Naive B cell (primary cell): ENCODE measurements at regions not wholly inside any gene's neighbourhood (a gene's known extent, or its start where the extent isn't known, plus 50 kb on each side); places are given as distances from the start of the nearest gene placed in this dataset.

Experiments
- ATAC-seq, 2 donors: fragments of 150-1000 bp; cut with Tn5 transposase; 2 replicates each; pipeline ENCODE4 v1.10.0; 2021; ENCODE audit warnings: low read depth in 2 of 2, mild to moderate bottlenecking in 2 of 2, moderate library complexity in 2 of 2
- DNase-seq: peaks from one replicate; pipeline ENCODE4 v3.0.0; 2022
- H3K27ac Mint-ChIP-seq, 6 donors: one replicate each; pipeline ENCODE4 v1.8.0; 2020 to 2022; ENCODE audit warnings: mild to moderate bottlenecking in 6 of 6, mixed read lengths in 6 of 6, moderate library complexity in 5 of 6, inconsistent platforms in 2 of 6
- H3K27me3 Mint-ChIP-seq, 3 donors: one replicate each; pipeline ENCODE4 v1.8.0; 2021 to 2022; ENCODE audit warnings: mixed read lengths in 3 of 3, mild to moderate bottlenecking in 1 of 3
- H3K36me3 Mint-ChIP-seq, 2 donors: one replicate each; pipeline ENCODE4 v1.8.0; 2020 to 2022; ENCODE audit warnings: mixed read lengths in 2 of 2, inconsistent platforms in 1 of 2, mild to moderate bottlenecking in 1 of 2
- H3K4me1 Mint-ChIP-seq, 3 donors: one replicate each; pipeline ENCODE4 v1.8.0; 2020 to 2022; ENCODE audit warnings: mixed read lengths in 3 of 3, inconsistent platforms in 1 of 3, mild to moderate bottlenecking in 1 of 3, moderate library complexity in 1 of 3
- H3K4me3 Mint-ChIP-seq, 8 donors: one replicate each; pipeline ENCODE4 v1.8.0; 2020 to 2022; ENCODE audit warnings: mild to moderate bottlenecking in 8 of 8, mixed read lengths in 8 of 8, moderate library complexity in 8 of 8, inconsistent platforms in 2 of 8
- H3K9me3 Mint-ChIP-seq, 7 donors: one replicate each; pipeline ENCODE4 v1.8.0; 2020 to 2022; ENCODE audit warnings: mixed read lengths in 7 of 7, mild to moderate bottlenecking in 5 of 7, inconsistent platforms in 2 of 7, moderate library complexity in 1 of 7

DNA sequence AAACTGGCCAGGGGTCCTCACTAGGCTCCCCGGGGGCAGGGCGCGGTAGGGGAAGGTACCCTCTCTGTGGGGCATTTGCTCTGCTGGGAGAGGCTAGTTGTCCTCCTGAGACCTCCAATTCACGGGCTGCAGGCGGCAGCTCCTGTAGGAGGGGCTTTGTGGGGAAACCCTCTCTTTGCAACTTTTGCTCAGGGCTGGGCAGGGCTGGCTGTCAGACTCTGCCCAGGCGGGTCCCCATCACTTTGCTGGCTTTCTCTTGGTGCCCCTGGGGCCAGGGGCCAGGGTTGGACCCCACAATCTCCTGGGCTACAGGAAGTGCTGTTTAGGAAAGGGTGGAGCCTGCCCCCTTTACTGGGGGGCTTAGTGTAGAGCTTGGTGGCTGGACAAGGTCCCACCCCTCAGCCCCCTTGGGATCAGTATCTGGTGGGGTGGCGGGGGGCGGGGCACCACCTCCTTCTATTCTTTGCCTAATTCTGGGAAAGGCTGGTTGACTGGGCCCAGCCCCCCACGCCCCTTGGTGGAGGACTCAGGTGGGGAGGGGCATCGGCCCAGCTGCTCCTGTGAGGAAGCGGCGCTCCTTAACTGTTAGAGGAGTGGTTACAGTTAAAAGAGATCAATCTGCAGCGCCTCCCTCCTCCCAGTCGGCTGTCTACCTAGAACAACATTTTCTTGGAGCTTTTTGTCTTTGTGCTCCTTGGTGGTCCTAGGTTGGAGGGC lies 918.7 kb downstream of the AACS start:
- Mint-ChIP-seq H3K4me3 (peak overlapping the region in 5 of 8 donors; percentile 36 to 88 (median 66)), H3K27ac (no peak overlapping the region), H3K4me1 (peaks cover 0 to 15% (median 9%) of the 10 kb centered on the region in 3 donors), H3K36me3 (no peaks in the 10 kb centered on the region), H3K9me3 (peaks cover 2 to 12% (median 6%) of the 10 kb centered on the region in 7 donors), H3K27me3 (peaks cover 21 to 38% (median 29%) of the 10 kb centered on the region in 3 donors)
- ATAC-seq (no peak), DNase-seq (no peak)

- Mint-ChIP-seq H3K27ac (no peak overlapping the region), H3K27me3 (peaks cover 17 to 30% (median 21%) of the 10 kb centered on the region in 3 donors)
Measured at GRCh38 chr12:125988545-125988944, 923.3 kb downstream of the AACS start.

DNA sequence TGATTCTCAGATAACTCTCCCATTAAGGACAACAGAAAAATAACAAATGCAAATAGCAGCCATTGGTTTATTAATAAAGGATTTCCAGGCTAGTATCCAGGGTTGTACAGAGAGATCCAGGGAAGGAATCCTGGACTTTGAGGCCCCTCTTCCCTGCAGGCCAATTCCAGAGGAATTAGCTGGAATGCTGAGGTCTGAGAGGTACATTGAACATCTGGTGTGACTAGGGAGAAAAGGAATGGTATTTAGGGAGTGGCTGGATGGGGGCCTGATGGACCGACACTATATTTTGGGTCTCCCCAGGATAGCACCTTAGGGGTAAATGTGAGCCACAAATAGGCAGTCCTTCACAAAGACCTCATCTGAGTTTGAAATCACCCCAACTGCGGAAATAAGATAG lies 924.5 kb downstream of the AACS start:
- DNase-seq: no peak
- H3K36me3 Mint-ChIP-seq: no peaks in the 10 kb centered on the region
- peak overlapping the region in 1 of 6 donors; percentile 60 for H3K27ac Mint-ChIP-seq
- peaks cover 0 to 4% (median 0%) of the 10 kb centered on the region in 3 donors for H3K4me1 Mint-ChIP-seq
- ATAC-seq: no peak
- H3K4me3 Mint-ChIP-seq: no peak overlapping the region
- H3K27me3 Mint-ChIP-seq: peaks cover 17 to 21% (median 19%) of the 10 kb centered on the region in 3 donors
- peaks cover 0 to 12% (median 2%) of the 10 kb centered on the region in 7 donors for H3K9me3 Mint-ChIP-seq

More at GRCh38 chr12:125988545-125988944, 923.3 kb downstream of the AACS start:
- DNase-seq (no peak), ATAC-seq (no peak)
- Mint-ChIP-seq H3K4me1 (peaks cover 0 to 12% (median 8%) of the 10 kb centered on the region in 3 donors), H3K36me3 (no peaks in the 10 kb centered on the region), H3K4me3 (no peak overlapping the region), H3K9me3 (peaks cover 0 to 12% (median 2%) of the 10 kb centered on the region in 7 donors)

- Mint-ChIP-seq H3K4me3 (no peak overlapping the region), H3K27ac (no peak overlapping the region), H3K36me3 (no peaks in the 10 kb centered on the region), H3K4me1 (no peaks in the 10 kb centered on the region), H3K9me3 (peaks cover 0 to 3% (median under 1%) of the 10 kb centered on the region in 7 donors), H3K27me3 (no peaks in the 10 kb centered on the region)
- ATAC-seq (no peak), DNase-seq (no peak)
Measured at GRCh38 chr12:125996443-125996842, 931.2 kb downstream of the AACS start.

- peaks cover 4 to 23% (median 12%) of the 10 kb centered on the region in 7 donors for H3K9me3 Mint-ChIP-seq
- H3K27ac Mint-ChIP-seq: no peak overlapping the region
- ATAC-seq (no peak), DNase-seq (no peak)
- peaks cover 0 to 6% of the 10 kb centered on the region in 2 donors for H3K36me3 Mint-ChIP-seq
- no peaks in the 10 kb centered on the region for H3K4me1 Mint-ChIP-seq
- no peaks in the 10 kb centered on the region for H3K27me3 Mint-ChIP-seq
- H3K4me3 Mint-ChIP-seq: no peak overlapping the region
Measured at GRCh38 chr12:125999628-126000027, 934.4 kb downstream of the AACS start.

GRCh38 chr12:126019385-126019784 lies 954.1 kb downstream of the AACS start:
- no peaks in the 10 kb centered on the region for H3K4me1 Mint-ChIP-seq
- no peak overlapping the region for H3K27ac Mint-ChIP-seq
- no peaks in the 10 kb centered on the region for H3K27me3 Mint-ChIP-seq
- no peak for DNase-seq
- H3K36me3 Mint-ChIP-seq: peaks cover 0 to 9% of the 10 kb centered on the region in 2 donors
- peaks cover 5 to 36% (median 12%) of the 10 kb centered on the region in 7 donors for H3K9me3 Mint-ChIP-seq
- ATAC-seq: no peak
- no peak overlapping the region for H3K4me3 Mint-ChIP-seq

DNA sequence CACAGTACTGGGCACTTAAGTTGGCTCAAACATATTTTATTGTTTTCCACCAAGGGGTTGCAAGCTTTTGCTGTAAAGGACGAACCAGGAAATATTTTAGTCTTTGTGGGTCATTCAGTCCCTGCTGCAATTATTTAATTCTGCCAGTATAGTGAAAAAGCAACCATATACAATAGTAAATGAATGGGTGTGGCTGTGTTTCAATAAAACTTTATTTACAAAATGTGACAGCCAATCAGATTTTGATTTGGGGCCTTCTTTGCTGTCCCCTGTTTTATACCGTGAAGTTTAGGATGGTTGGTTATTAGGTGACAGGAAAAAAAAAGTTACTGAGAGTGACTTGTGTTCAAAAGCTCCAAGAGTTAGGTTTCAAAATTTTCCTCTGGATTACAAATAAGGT lies 956.4 kb downstream of the AACS start:
- peaks cover 0 to 9% of the 10 kb centered on the region in 2 donors for H3K36me3 Mint-ChIP-seq
- no peak for ATAC-seq

GRCh38 chr12:126027825-126028224 lies 962.6 kb downstream of the AACS start:
- no peaks in the 10 kb centered on the region for H3K4me1 Mint-ChIP-seq
- H3K36me3 Mint-ChIP-seq: no peaks in the 10 kb centered on the region
- H3K9me3 Mint-ChIP-seq: peaks cover 0 to 4% (median 0%) of the 10 kb centered on the region in 7 donors
- H3K27me3 Mint-ChIP-seq: no peaks in the 10 kb centered on the region
- ATAC-seq (no peak), DNase-seq (no peak)
- no peak overlapping the region for H3K27ac Mint-ChIP-seq
- H3K4me3 Mint-ChIP-seq: no peak overlapping the region

More for the DNA sequence above, 956.4 kb downstream of the AACS start:
- no peaks in the 10 kb centered on the region for H3K4me1 Mint-ChIP-seq
- H3K27ac Mint-ChIP-seq: no peak overlapping the region
- peaks cover 5 to 33% (median 12%) of the 10 kb centered on the region in 7 donors for H3K9me3 Mint-ChIP-seq
- no peak overlapping the region for H3K4me3 Mint-ChIP-seq
- no peaks in the 10 kb centered on the region for H3K27me3 Mint-ChIP-seq
- no peak for DNase-seq

GRCh38 chr12:126030573-126030972 lies 965.3 kb downstream of the AACS start:
- Mint-ChIP-seq H3K4me1 (no peaks in the 10 kb centered on the region), H3K4me3 (no peak overlapping the region), H3K9me3 (peaks cover 0 to 4% (median 0%) of the 10 kb centered on the region in 7 donors), H3K27me3 (no peaks in the 10 kb centered on the region), H3K36me3 (no peaks in the 10 kb centered on the region), H3K27ac (no peak overlapping the region)
- no peak for DNase-seq
- ATAC-seq: no peak

GRCh38 chr12:126033751-126034150 lies 968.5 kb downstream of the AACS start:
- H3K4me3 Mint-ChIP-seq: no peak overlapping the region

GRCh38 chr12:126036348-126036747 lies 971.1 kb downstream of the AACS start:
- DNase-seq (no peak), ATAC-seq (no peak)
- H3K27me3 Mint-ChIP-seq: no peaks in the 10 kb centered on the region
- no peak overlapping the region for H3K27ac Mint-ChIP-seq
- H3K9me3 Mint-ChIP-seq: peaks cover 0 to 14% (median 4%) of the 10 kb centered on the region in 7 donors
- H3K36me3 Mint-ChIP-seq: no peaks in the 10 kb centered on the region
- H3K4me1 Mint-ChIP-seq: no peaks in the 10 kb centered on the region
- H3K4me3 Mint-ChIP-seq: no peak overlapping the region

More at GRCh38 chr12:126033751-126034150, 968.5 kb downstream of the AACS start:
- Mint-ChIP-seq H3K4me1 (no peaks in the 10 kb centered on the region), H3K27me3 (no peaks in the 10 kb centered on the region), H3K9me3 (peaks cover 0 to 5% (median 1%) of the 10 kb centered on the region in 7 donors), H3K36me3 (no peaks in the 10 kb centered on the region), H3K27ac (no peak overlapping the region)
- no peak for ATAC-seq
- no peak for DNase-seq

DNA sequence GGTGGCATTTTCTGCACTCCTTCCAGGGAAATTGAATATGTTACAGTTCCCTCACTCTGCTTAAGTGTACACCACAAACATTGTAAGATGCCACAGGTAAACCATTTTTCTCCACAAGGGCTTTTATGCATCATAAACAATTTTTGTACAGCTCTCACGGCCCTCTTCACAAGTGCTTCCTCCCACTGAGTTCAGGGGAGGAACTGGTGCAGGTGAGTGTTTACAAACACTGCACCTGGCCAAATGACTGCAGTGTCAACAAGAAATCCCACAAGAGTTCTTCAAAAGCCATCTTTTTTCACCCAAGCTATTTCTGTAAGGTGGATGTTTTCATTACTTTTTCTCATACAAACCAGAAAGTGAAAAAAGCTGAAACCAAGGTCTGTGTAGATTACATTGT lies 973.2 kb downstream of the AACS start:
- no peak for DNase-seq
- Mint-ChIP-seq H3K9me3 (peaks cover 0 to 14% (median 4%) of the 10 kb centered on the region in 7 donors), H3K27ac (no peak overlapping the region), H3K27me3 (no peaks in the 10 kb centered on the region), H3K4me1 (no peaks in the 10 kb centered on the region), H3K4me3 (no peak overlapping the region), H3K36me3 (no peaks in the 10 kb centered on the region)
- no peak for ATAC-seq

GRCh38 chr12:126040307-126040706 lies 975.1 kb downstream of the AACS start:
- Mint-ChIP-seq H3K4me3 (no peak overlapping the region), H3K27me3 (no peaks in the 10 kb centered on the region), H3K27ac (no peak overlapping the region), H3K36me3 (no peaks in the 10 kb centered on the region), H3K4me1 (no peaks in the 10 kb centered on the region), H3K9me3 (peaks cover 0 to 10% (median 4%) of the 10 kb centered on the region in 7 donors)
- DNase-seq: no peak
- ATAC-seq: no peak

DNA sequence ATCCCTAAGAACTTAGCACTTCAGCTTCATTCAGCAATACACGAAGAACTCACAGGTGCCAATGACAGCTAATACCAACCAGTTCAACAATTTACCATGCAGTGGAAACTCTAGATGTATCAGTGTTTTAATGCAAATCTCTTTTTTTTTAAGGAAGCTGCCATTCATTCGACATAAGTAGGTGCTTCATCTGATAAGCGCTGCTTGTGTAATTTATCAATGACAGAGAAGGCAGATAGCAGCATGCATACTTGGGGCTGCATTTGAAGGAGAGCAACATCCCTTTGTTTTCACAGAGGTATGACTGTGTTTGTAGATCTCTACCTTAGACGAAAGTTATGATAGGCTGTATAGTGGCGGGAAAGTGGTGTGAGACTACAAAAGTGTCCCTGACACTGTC lies 977.1 kb downstream of the AACS start:
- peaks cover 0 to 27% (median 5%) of the 10 kb centered on the region in 7 donors for H3K9me3 Mint-ChIP-seq
- H3K27me3 Mint-ChIP-seq: no peaks in the 10 kb centered on the region
- H3K4me1 Mint-ChIP-seq: no peaks in the 10 kb centered on the region
- H3K27ac Mint-ChIP-seq: no peak overlapping the region
- H3K4me3 Mint-ChIP-seq: no peak overlapping the region
- ATAC-seq: no peak
- no peaks in the 10 kb centered on the region for H3K36me3 Mint-ChIP-seq
- DNase-seq: no peak
